Fibroblast of villous mesenchyme (primary cell): ENCODE measurements at regions not wholly inside any gene's neighbourhood (a gene's known extent, or its start where the extent isn't known, plus 50 kb on each side); places are given as distances from the start of the nearest gene placed in this dataset.

ENCODE experiments used
- DNase-seq: peaks from one replicate; pipeline ENCODE4 v3.0.0-alpha.2; 2010; ENCODE audit warnings: low read depth
- H3K4me3 ChIP-seq: 2 replicates; pipeline ENCODE4 v1.5.1; 2011; ENCODE audit warnings: low read depth, mild to moderate bottlenecking, low read length
- TF ChIP-seq, protein P1 (sequence below): IDR thresholded peaks from 2 replicates; pipeline ENCODE4 v1.5.1; 2012; ENCODE audit warnings: low read depth, mild to moderate bottlenecking, low read length; ENCODE audit not compliant: insufficient read depth

DNA sequence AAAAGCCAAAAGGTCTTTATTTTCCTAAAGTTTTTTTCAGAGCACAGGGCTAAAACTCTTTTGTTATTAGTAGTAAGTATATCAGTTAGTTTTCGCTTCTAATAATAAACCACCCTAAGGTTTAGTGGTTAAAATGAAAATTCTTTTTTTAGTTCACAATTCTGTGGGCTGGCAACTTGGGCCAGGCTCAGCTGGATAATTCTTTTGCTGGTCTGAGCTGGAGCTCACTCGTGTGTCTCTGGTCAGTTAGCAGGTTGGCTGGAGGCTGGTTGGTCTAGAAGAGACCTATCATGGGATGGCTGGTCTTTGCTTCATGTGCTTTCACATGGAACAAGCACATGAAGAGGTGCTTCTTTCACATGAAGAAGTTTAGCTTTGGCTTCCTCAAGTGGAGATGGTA, 227.1 kb upstream of the LCORL start:
- DNase-seq, result no peak
- H3K4me3 ChIP-seq, result no peak overlapping the region
- TF ChIP-seq, protein P1, sequence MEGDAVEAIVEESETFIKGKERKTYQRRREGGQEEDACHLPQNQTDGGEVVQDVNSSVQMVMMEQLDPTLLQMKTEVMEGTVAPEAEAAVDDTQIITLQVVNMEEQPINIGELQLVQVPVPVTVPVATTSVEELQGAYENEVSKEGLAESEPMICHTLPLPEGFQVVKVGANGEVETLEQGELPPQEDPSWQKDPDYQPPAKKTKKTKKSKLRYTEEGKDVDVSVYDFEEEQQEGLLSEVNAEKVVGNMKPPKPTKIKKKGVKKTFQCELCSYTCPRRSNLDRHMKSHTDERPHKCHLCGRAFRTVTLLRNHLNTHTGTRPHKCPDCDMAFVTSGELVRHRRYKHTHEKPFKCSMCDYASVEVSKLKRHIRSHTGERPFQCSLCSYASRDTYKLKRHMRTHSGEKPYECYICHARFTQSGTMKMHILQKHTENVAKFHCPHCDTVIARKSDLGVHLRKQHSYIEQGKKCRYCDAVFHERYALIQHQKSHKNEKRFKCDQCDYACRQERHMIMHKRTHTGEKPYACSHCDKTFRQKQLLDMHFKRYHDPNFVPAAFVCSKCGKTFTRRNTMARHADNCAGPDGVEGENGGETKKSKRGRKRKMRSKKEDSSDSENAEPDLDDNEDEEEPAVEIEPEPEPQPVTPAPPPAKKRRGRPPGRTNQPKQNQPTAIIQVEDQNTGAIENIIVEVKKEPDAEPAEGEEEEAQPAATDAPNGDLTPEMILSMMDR, result no peak

DNA sequence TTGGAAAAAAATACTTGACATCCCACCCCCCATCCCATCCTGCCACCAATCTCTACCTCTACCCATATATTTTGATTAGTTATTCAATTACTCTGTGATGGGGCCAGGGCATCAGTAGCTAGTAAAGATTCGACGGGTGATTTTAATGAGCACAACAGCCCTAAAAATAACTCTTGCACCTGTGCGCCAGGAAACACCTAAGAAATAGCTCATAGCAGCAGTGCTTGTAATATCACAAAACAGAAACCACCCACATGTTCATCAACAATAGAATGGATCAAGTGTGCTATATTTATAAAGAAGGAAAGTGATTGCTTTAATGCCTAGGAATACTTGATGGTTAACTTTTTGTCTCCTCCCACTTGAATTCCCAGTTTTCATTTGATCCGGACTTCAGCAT, 225.6 kb upstream of the LCORL start:
- no peak for DNase-seq
- TF ChIP-seq, protein P1, result no peak
- H3K4me3 ChIP-seq, result no peak overlapping the region

DNA sequence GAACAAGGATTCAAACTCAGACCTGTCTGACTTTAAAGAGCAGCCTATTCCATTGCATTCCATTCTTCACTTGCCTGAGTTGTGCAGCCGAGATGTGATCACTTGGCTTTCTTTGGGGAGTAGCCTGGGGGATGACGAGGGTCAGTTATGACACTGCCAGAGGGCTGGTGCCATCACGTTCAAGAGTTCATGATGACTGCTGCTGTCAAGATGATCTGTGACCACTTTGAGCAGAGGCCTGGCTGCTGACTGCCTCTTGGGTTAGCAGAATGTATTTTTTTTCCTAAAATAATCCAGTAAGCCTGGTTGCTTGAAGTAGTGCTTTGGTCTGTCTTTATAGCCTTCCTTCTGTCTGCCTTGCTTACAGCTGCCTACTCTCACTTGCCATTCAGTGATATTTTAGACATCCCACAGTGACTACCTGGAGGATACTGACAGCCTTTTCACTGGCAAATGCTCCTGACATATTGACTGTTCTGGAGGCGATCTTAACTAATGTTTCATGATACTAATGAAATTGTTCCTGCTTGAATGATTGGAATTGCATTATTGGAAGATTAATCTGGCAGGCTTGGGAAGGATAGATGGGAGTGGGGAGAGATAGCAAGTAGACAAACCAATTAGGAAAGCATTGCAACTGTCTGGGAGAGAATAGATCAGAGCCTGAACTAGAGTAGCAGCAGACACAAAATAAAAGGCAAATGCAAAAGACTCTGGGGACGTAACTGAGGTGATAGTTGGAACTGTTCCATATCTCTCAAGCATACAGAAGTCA, 221.6 kb upstream of the LCORL start:
- DNase-seq, result no peak
- TF ChIP-seq, protein P1, result no peak
- no peak overlapping the region for H3K4me3 ChIP-seq

DNA sequence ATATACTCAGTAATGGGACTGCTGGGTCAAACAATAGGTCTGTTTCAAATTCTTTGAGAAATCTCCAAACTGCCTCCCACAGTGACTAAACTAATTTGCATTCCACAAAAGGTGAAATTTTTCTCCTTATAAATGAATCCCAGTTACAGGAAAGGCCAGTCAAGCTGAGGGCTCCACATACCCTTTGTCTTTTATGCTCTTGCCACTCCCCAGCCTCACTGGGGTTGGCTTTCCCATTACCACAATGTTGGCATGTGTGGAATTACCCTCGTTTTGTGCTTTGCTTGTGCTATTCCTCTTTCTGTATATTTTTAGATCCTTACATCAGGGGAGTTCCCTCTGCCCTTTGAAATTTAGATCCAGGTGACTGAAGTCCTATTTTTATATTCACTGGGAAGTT, 220.2 kb upstream of the LCORL start:
- TF ChIP-seq, protein P1, result no peak
- H3K4me3 ChIP-seq, result no peak overlapping the region
- DNase-seq, result no peak

DNA sequence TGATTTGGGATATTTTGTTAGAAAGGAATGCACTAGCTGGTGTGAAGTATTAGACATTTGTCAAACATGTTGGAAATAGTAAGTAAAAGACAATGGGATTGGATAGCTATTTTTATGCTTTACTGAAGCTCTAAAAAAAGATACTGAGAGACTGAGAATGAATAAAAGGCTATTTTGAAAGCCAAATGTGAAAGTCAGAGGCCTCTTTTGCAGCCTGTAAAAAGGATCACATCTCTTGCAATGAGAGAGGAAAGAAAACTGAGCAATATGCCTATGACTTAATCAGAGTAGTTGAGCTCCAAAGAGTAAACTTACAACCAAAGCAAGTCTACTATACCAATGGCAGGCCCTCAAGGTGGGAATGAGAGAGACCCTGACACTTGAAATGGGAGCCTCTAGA, 212.6 kb upstream of the LCORL start:
- no peak for DNase-seq
- no peak overlapping the region for H3K4me3 ChIP-seq
- TF ChIP-seq, protein P1, result no peak

DNA sequence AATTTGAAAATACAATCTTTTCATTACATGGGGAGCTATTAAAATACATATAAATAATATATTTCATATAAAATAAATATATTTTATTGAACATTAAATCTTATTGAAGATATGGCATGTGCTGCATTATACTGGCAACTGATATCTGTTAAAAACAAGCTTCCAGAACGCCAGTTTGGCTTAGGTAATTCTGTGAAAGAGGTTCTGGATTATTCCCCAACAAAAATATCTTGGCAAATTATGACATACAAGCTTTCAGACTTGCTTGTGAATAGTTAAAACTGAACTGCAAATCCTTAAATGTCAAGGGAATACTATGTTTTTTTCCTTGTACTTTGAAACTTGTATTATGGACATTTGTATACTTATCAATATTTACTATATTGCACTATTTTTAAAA, 210.2 kb upstream of the LCORL start:
- DNase-seq, result no peak
- H3K4me3 ChIP-seq, result no peak overlapping the region
- TF ChIP-seq, protein P1, result no peak

DNA sequence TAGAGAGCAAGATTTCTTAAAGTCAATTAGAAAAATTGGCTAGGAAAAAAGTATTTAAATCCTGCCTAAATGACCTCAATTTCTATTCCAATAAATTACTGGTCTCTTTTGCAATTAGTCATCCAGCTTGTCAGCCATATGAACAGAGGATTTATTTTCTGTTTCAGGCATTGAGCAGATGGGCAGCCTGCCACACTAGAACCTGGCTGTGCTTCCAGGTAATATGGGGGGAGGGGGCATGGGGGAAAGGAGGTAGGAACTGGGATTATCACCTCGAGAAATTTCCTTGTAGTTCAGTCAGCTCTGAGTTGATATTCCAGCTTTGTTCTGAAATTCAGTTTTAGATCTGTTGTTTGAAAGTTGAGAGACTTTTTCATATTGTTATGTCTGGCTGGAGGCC, 206.3 kb upstream of the LCORL start:
- no peak overlapping the region for H3K4me3 ChIP-seq
- no peak for DNase-seq
- TF ChIP-seq, protein P1, result no peak
